Heart left ventricle (tissue), 16 donors: ENCODE measurements at regions not wholly inside any gene's neighbourhood (a gene's known extent, or its start where the extent isn't known, plus 50 kb on each side); places are given as distances from the start of the nearest gene placed in this dataset.
A peak's percentile ranks its signal among the peaks of the same experiment; 100 is the strongest.

Experiments used
- ATAC-seq, 4 donors: fragments of 200-7000 bp; cut with Tn5 transposase; one replicate each; pipeline ENCODE4 v1.9.1; 2020 to 2022; ENCODE audit warnings: moderate library complexity in 4 of 4, mild to moderate bottlenecking in 3 of 4, moderate number of reproducible peaks in 1 of 4
- DNase-seq, 5 donors: peaks; one replicate each; pipeline ENCODE4 v3.0.0-alpha.2; 2020
- H3K27ac ChIP-seq, 12 donors: fragments of 200-600 bp; sonication (generic) in 4 of 12; one replicate each; pipeline versions ENCODE4 v1.5.0 to v1.8.0; 2016 to 2022; ENCODE audit warnings: mild to moderate bottlenecking in 2 of 12
- H3K27me3 ChIP-seq, 9 donors: fragments of 200-600 bp; sonication (generic) in 2 of 9; one replicate each; pipeline versions ENCODE4 v1.5.1 to v1.8.0; 2016 to 2022; ENCODE audit warnings: mild to moderate bottlenecking in 3 of 9
- H3K36me3 ChIP-seq, 9 donors: fragments of 200-600 bp; sonication (generic) in 2 of 9; one replicate each; pipeline versions ENCODE4 v1.5.0 to v1.8.0; 2018 to 2022; ENCODE audit warnings: mild to moderate bottlenecking in 2 of 9
- H3K4me1 ChIP-seq, 12 donors: fragments of 200-600 bp; sonication (generic) in 4 of 12; one replicate each; pipeline versions ENCODE4 v1.5.0 to v1.8.0; 2016 to 2022; ENCODE audit warnings: mild to moderate bottlenecking in 3 of 12
- H3K4me3 ChIP-seq, 12 donors: fragments of 200-600 bp; sonication (generic) in 4 of 12; one replicate each; pipeline versions ENCODE4 v1.5.0 to v1.8.0; 2017 to 2022; ENCODE audit warnings: mild to moderate bottlenecking in 9 of 12, moderate library complexity in 4 of 12
- H3K9me3 ChIP-seq, 12 donors: fragments of 200-600 bp; sonication (generic) in 4 of 12; one replicate each; pipeline versions ENCODE4 v1.5.0 to v1.8.0; 2016 to 2022; ENCODE audit warnings: mild to moderate bottlenecking in 1 of 12
- POLR2A ChIP-seq, 2 donors: fragments of 450-650 bp; IDR thresholded peaks; one replicate each; pipeline ENCODE4 v1.6.1; 2017; ENCODE audit warnings: antibody characterized with exemption in 2 of 2, mild to moderate bottlenecking in 2 of 2, moderate library complexity in 2 of 2
- WGBS, 4 donors: extraction: QIAGEN DNeasy Blood & Tissue Kit in 2 of 4; methylation state at CpG; one replicate each; pipeline versions ENCODE4 v1.1.5 to v1.1.7; 2013 to 2018; 5-methylcytosine and 5-hydroxymethylcytosine counted together
- intact Hi-C, 10 donors: fragments of 100-400 bp; cut with DNase I; formaldehyde crosslinking; loops; one replicate each; pipeline versions ENCODE4 v1.11.1 to v1.14.2; 2022
- TF ChIP-seq, protein P1 (sequence below), 12 donors: fragments of 200-600 bp; sonication (generic) in 4 of 12; IDR thresholded peaks; one replicate each; pipeline versions ENCODE4 v1.5.0 to v1.8.0; 2018 to 2022; ENCODE audit warnings: antibody characterized with exemption in 12 of 12, mild to moderate bottlenecking in 5 of 12
- donor health status: ischemic (EF 13 %, LVEDD 7.1; RV severe dilation, severe dysfunction).
- donor health status: healthy with polysubstance abuse.
- donor health status: DM: no; HTN: yes; CAD: no.
- donor health status: DM: no; HTN: no; CAD: no.
- donor health status: ischemic (EF 25% LVEDD 6.9; RV normal size, moderate dysfunction).
- donor health status: ischemic (EF 25% LVEDD 5.7; RV mildly dilated, moderate dysfunction).
- donor health status: healthy.
- donor health status: DM: yes; HTN: yes; CAD: no.
- donor health status: ischemic (EF 35%, LVEDD 5.7; RV mildly dilated, moderate dysfunction).
- donor health status: nonischemic (EF 11% LVEDD 7.7; RV severe dilation, severe dysfunction).
- donor health status: DM: yes; HTN: yes; CAD: no.
- donor health status: PGD.
- donor health status: ischemic (EF 29% LVEDD 5.4; RV normal size, mild dysfunction).
- donor health status: nonischemic (EF 23%, LVEDD 6.1; RV moderate dilation, normal function).

DNA sequence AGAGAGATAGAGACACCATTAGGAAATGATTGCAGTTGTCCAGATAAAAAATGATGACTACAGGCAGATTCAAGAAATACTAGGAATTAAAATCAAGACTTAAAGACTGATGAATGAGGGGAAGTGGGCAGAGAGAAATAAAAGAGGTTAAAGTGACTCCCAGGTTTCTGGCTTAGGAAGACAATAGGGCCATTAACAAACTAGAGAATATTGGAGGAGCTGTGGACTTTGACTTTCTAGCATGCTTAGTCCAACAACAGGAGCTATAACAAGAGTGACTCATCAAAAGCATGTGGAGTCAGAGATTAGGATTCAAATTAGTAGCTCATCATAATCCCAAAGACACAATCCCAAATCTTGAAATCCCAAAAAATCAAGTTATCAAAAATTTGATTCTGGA is 101.5 kb downstream of the BMP4 start:
- Histone ChIP-seq H3K36me3 (no peaks in the 10 kb centered on the region), H3K9me3 (no peaks in the 10 kb centered on the region), H3K4me1 (peaks cover 0 to 8% (median 0%) of the 10 kb centered on the region in 12 donors), H3K4me3 (no peak overlapping the region), H3K27ac (no peak overlapping the region), H3K27me3 (no peaks in the 10 kb centered on the region)
- ATAC-seq, result no peak
- intact Hi-C loops, result no loop called here
- TF ChIP-seq POLR2A (IDR thresholded peaks at IDR 0.05), result no peak
- TF ChIP-seq, protein P1, sequence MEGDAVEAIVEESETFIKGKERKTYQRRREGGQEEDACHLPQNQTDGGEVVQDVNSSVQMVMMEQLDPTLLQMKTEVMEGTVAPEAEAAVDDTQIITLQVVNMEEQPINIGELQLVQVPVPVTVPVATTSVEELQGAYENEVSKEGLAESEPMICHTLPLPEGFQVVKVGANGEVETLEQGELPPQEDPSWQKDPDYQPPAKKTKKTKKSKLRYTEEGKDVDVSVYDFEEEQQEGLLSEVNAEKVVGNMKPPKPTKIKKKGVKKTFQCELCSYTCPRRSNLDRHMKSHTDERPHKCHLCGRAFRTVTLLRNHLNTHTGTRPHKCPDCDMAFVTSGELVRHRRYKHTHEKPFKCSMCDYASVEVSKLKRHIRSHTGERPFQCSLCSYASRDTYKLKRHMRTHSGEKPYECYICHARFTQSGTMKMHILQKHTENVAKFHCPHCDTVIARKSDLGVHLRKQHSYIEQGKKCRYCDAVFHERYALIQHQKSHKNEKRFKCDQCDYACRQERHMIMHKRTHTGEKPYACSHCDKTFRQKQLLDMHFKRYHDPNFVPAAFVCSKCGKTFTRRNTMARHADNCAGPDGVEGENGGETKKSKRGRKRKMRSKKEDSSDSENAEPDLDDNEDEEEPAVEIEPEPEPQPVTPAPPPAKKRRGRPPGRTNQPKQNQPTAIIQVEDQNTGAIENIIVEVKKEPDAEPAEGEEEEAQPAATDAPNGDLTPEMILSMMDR (IDR thresholded peaks at IDR 0.05), result no peak
- no peak for DNase-seq

DNA sequence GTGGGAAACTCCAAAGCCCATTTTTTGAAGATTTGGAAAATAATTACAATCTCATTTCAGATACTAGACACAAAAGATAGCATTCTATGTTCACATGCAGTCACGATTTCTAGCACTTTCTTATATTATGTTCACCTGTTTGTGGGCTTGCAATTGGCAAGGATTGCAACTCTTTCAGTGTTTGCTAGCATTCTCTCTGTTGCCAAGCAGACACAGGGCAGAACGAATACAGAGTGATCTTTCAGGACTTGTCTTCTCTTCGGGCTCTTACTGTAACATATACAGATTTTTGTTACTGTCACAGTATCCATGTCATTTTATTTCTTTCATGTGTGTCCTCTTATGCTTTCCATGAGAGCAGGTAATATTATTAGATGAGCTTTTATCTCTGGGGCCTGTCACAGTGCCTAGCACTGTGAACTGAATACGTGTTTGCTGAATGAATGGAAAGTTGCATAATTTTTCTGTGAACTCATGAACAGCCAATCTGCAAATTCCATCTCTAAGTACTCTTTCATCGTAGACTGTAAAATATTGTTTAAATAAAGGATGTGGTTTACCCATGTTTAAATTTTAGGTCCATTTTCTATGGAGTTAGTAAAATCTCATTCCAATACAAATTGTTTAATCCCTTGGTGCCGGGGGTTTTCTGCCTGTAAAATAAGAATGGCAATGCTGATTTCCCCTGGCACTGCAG is 105.1 kb downstream of the BMP4 start:
- DNase-seq, result no peak
- H3K9me3 ChIP-seq, result no peaks in the 10 kb centered on the region
- H3K4me1 ChIP-seq, result peaks cover 0 to 8% (median 0%) of the 10 kb centered on the region in 12 donors
- TF ChIP-seq POLR2A (IDR thresholded peaks at IDR 0.05), result no peak
- TF ChIP-seq, protein P1 (IDR thresholded peaks at IDR 0.05), result no peak
- H3K36me3 ChIP-seq, result no peaks in the 10 kb centered on the region
- WGBS, 4 donors, result 83 to 92% (median 86%) methylated on average over 6 of the region's 6 CpGs
- intact Hi-C loops, result no loop called here
- H3K4me3 ChIP-seq, result no peak overlapping the region
- ATAC-seq, result no peak
- H3K27me3 ChIP-seq, result no peaks in the 10 kb centered on the region
- peak overlapping the region in 1 of 12 donors; percentile 6 for H3K27ac ChIP-seq

DNA sequence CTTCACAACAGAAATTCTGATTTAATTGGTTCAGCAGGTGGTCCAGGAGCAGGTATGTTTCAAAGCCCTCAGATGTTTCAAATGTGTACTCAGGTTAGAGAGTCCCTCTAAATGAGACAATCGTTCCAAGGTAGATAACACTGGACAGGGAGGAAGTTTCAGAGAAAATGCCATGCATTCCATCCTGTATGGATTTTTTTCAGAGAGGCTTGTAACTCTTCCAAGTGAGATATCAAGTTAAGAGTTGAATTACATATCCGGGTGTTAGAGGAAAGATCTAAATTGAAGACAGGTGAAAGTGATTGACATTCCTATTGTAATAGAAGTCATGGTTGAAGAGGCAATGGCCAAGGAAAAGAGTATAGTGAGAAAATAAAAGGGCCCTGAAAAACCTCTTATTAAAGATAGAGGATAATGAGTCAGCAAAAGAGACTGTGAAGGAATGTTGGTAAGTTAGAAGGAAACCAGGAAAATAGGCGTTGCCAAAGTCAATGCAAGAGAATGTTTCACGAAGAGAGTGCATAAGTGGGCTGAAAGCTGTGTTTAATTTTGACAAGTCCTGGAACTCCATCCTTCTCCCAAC is 105.8 kb downstream of the BMP4 start:
- DNase-seq (no peak), ATAC-seq (peak in 1 of 4 donors; percentile 28)
- intact Hi-C loops, result no loop called here
- H3K4me1 ChIP-seq, result peaks cover 0 to 8% (median 0%) of the 10 kb centered on the region in 12 donors
- TF ChIP-seq, protein P1 (IDR thresholded peaks at IDR 0.05), result no peak
- no peak for TF ChIP-seq POLR2A (IDR thresholded peaks at IDR 0.05)
- H3K36me3 ChIP-seq, result no peaks in the 10 kb centered on the region
- no peaks in the 10 kb centered on the region for H3K27me3 ChIP-seq
- H3K4me3 ChIP-seq, result no peak overlapping the region
- H3K27ac ChIP-seq, result no peak overlapping the region
- WGBS, 4 donors, result 39 to 44% (median 43%) methylated on average over 4 of the region's 4 CpGs
- H3K9me3 ChIP-seq, result no peaks in the 10 kb centered on the region

DNA sequence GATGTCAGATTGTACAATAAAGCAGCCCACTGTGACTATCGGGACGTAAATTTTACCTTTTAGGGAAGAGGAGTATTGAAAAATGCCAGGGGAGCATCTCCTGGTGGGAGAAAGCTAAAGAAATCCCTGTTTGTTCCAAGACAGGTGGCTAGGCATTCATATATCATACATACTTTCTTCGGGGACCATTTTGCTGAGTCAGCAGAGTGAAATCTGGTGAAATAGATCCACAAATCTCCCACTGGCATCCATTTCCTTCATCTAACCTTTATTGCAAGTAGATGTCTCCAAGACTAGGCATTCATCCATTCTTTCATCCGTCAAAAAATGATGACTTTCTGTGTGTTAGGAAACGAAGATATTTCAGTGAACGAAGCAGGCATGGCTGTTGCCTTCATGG is 107.1 kb downstream of the BMP4 start:
- no peaks in the 10 kb centered on the region for H3K9me3 ChIP-seq
- H3K27me3 ChIP-seq, result no peaks in the 10 kb centered on the region
- H3K36me3 ChIP-seq, result no peaks in the 10 kb centered on the region
- DNase-seq, result no peak
- 94 to 96% (median 95%) methylated on average over 6 of the region's 6 CpGs for WGBS, 4 donors
- intact Hi-C loops, result no loop called here
- H3K27ac ChIP-seq, result no peak overlapping the region
- TF ChIP-seq POLR2A (IDR thresholded peaks at IDR 0.05), result no peak
- TF ChIP-seq, protein P1 (IDR thresholded peaks at IDR 0.05), result no peak
- no peak for ATAC-seq
- H3K4me1 ChIP-seq, result peaks cover 0 to 8% (median 0%) of the 10 kb centered on the region in 12 donors
- no peak overlapping the region for H3K4me3 ChIP-seq
